Uterus (tissue), 3 donors: ENCODE measurements at regions not wholly inside any gene's neighbourhood (a gene's known extent, or its start where the extent isn't known, plus 50 kb on each side); places are given as distances from the start of the nearest gene placed in this dataset.

ENCODE experiments used
- DNase-seq, 2 donors: peaks; one replicate each; pipeline ENCODE4 v3.0.0-alpha.2; 2019 to 2020
- H3K27ac ChIP-seq, 2 donors: fragments of 200-600 bp; sonication (generic); 1 replicate in 1 of 2; 2 replicates in 1 of 2; pipeline ENCODE4 v1.5.1; 2016 to 2018
- H3K27me3 ChIP-seq, 2 donors: fragments of 200-600 bp; sonication (generic); one replicate each; pipeline ENCODE4 v1.5.1; 2018 to 2019; ENCODE audit warnings: control low read depth in 1 of 2
- H3K36me3 ChIP-seq, 2 donors: fragments of 200-600 bp; sonication (generic); one replicate each; pipeline ENCODE4 v1.5.1; 2019; ENCODE audit warnings: control low read depth in 1 of 2
- H3K4me1 ChIP-seq, 2 donors: fragments of 200-600 bp; sonication (generic); one replicate each; pipeline ENCODE4 v1.5.1; 2018 to 2019; ENCODE audit warnings: control low read depth in 1 of 2
- H3K4me3 ChIP-seq, 2 donors: fragments of 200-600 bp; sonication (generic); 1 replicate in 1 of 2; 2 replicates in 1 of 2; pipeline ENCODE4 v1.5.1; 2018 to 2019; ENCODE audit warnings: mild to moderate bottlenecking in 1 of 2
- H3K9me3 ChIP-seq, 2 donors: fragments of 200-600 bp; sonication (generic); one replicate each; pipeline ENCODE4 v1.5.1; 2019; ENCODE audit warnings: control low read depth in 1 of 2
- CTCF ChIP-seq, 4 experiments: fragments of 200-600 bp in 2 of 4; fragments of 450-650 bp in 2 of 4; sonication (generic) in 2 of 4; IDR thresholded peaks; one replicate each; pipeline ENCODE4 v1.5.1; 2016 to 2019; ENCODE audit warnings: antibody characterized with exemption in 4 of 4, mild to moderate bottlenecking in 2 of 4, moderate library complexity in 1 of 4
- POLR2A ChIP-seq, 2 donors: fragments of 450-650 bp; IDR thresholded peaks; one replicate each; pipeline ENCODE4 v1.6.1; 2016; ENCODE audit warnings: antibody characterized with exemption in 2 of 2, mild to moderate bottlenecking in 1 of 2, moderate library complexity in 1 of 2
- intact Hi-C: fragments of 100-400 bp; cut with DNase I; formaldehyde crosslinking; loops from one replicate; pipeline ENCODE4 v1.15.1; 2023; ENCODE audit warnings: low total_unique reads
- donor health status: DM: yes; HTN: yes; CAD: no.

- Histone ChIP-seq H3K4me1 (no peaks in the 10 kb centered on the region), H3K4me3 (no peak overlapping the region), H3K9me3 (no peaks in the 10 kb centered on the region), H3K27ac (no peak overlapping the region), H3K36me3 (no peaks in the 10 kb centered on the region), H3K27me3 (no peaks in the 10 kb centered on the region)
- peak in 1 of 4 experiments; percentile 23 for TF ChIP-seq CTCF (IDR thresholded peaks at IDR 0.05)
- no peak for TF ChIP-seq POLR2A (IDR thresholded peaks at IDR 0.05)
- intact Hi-C loops, result no loop called here
- no peak for DNase-seq
Measured at GRCh38 chr1:30353637-30354036, 369.7 kb downstream of the MATN1 start.

- no peak for TF ChIP-seq CTCF (IDR thresholded peaks at IDR 0.05)
- TF ChIP-seq POLR2A (IDR thresholded peaks at IDR 0.05), result no peak
- peaks cover 0 to 12% of the 10 kb centered on the region in 2 donors for H3K27me3 ChIP-seq
- H3K27ac ChIP-seq, result no peak overlapping the region
- H3K4me1 ChIP-seq, result no peaks in the 10 kb centered on the region
- H3K36me3 ChIP-seq, result no peaks in the 10 kb centered on the region
- DNase-seq, result no peak
- H3K9me3 ChIP-seq, result no peaks in the 10 kb centered on the region
- intact Hi-C loops, result no loop called here
- H3K4me3 ChIP-seq, result no peak overlapping the region
Measured at GRCh38 chr1:30348147-30348546, 375.2 kb downstream of the MATN1 start.

- TF ChIP-seq CTCF (IDR thresholded peaks at IDR 0.05) (no peak), POLR2A (IDR thresholded peaks at IDR 0.05) (no peak)
Measured at GRCh38 chr1:30345491-30346130, 377.8 kb downstream of the MATN1 start.

GRCh38 chr1:30343562-30343961, 379.8 kb downstream of the MATN1 start:
- Histone ChIP-seq H3K27ac (no peak overlapping the region), H3K4me3 (no peak overlapping the region), H3K9me3 (no peaks in the 10 kb centered on the region), H3K36me3 (no peaks in the 10 kb centered on the region), H3K4me1 (no peaks in the 10 kb centered on the region), H3K27me3 (peaks cover 0 to 21% of the 10 kb centered on the region in 2 donors)
- no peak for TF ChIP-seq POLR2A (IDR thresholded peaks at IDR 0.05)
- no peak for TF ChIP-seq CTCF (IDR thresholded peaks at IDR 0.05)
- DNase-seq, result no peak
- intact Hi-C loops, result no loop called here

More at GRCh38 chr1:30345491-30346130, 377.8 kb downstream of the MATN1 start:
- H3K4me3 ChIP-seq, result no peak overlapping the region
- no peak overlapping the region for H3K27ac ChIP-seq
- intact Hi-C loops, result no loop called here
- no peak for DNase-seq
- H3K27me3 ChIP-seq, result peaks cover 0 to 21% of the 10 kb centered on the region in 2 donors
- no peaks in the 10 kb centered on the region for H3K36me3 ChIP-seq
- no peaks in the 10 kb centered on the region for H3K4me1 ChIP-seq
- no peaks in the 10 kb centered on the region for H3K9me3 ChIP-seq

DNA sequence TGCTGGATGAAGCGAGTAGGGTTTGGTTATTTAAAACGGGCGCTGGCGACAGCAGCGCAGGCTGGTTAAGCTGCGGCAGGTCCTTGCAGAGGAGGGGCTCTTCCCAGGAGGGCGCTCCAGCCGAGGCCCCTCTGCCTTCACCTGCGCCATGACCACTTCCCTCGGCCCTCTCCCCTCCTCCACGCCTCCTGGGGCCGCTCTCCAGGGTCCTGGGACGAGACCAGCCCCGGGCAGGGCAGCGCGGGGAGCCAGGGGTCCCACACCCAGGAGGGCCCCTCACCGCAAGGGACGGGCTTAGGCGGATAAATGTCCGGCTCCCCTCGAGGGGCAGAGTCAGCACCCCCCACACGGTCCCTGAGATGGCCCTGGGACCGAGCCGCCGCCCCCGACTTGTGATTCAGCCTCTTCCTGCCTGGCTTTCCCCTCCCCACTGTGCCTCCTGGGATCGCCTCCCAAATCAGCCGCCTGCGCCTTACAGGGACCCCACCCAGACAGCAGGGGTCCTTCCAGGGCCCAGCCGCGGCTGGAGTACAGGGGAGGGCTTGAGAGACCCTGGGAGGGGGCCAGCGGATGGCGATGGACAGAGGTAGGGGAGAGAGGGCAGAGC, 380.7 kb downstream of the MATN1 start:
- no peak for DNase-seq

More for the DNA sequence above, 380.7 kb downstream of the MATN1 start:
- intact Hi-C loops, result no loop called here
- TF ChIP-seq CTCF (IDR thresholded peaks at IDR 0.05), result no peak
- Histone ChIP-seq H3K36me3 (no peaks in the 10 kb centered on the region), H3K27me3 (peaks cover 0 to 20% of the 10 kb centered on the region in 2 donors), H3K9me3 (no peaks in the 10 kb centered on the region), H3K4me1 (no peaks in the 10 kb centered on the region), H3K27ac (no peak overlapping the region), H3K4me3 (no peak overlapping the region)
